LNCAP (cell line): ENCODE measurements at regions not wholly inside any gene's neighbourhood (a gene's known extent, or its start where the extent isn't known, plus 50 kb on each side); places are given as distances from the start of the nearest gene placed in this dataset.

ENCODE experiments used
- TF ChIP-seq, protein P1 (sequence below): fragments of 450-650 bp; IDR thresholded peaks from 2 replicates; pipeline ENCODE4 v1.5.1; 2017; ENCODE audit warnings: mild to moderate bottlenecking

DNA sequence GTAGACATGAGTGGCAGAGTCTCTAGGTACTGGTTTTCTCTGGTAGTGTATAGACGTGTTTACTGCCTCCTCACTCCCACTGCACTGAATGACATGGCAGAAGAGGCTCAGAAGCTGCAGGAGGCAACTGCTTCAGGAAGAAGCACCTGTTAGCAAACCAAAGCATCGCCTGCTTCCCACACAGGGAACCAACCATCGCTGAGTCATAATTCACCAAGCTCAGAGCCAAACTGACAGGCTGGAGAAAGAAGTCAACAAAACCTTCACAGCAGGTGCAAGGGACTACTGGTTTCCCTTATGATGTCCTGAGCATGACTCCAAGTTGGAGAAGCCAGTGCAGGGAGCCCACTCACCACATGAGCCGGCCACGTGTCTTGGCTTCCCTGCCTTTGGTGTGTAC, 69.8 kb downstream of the KCTD12 start:
- TF ChIP-seq, protein P1, sequence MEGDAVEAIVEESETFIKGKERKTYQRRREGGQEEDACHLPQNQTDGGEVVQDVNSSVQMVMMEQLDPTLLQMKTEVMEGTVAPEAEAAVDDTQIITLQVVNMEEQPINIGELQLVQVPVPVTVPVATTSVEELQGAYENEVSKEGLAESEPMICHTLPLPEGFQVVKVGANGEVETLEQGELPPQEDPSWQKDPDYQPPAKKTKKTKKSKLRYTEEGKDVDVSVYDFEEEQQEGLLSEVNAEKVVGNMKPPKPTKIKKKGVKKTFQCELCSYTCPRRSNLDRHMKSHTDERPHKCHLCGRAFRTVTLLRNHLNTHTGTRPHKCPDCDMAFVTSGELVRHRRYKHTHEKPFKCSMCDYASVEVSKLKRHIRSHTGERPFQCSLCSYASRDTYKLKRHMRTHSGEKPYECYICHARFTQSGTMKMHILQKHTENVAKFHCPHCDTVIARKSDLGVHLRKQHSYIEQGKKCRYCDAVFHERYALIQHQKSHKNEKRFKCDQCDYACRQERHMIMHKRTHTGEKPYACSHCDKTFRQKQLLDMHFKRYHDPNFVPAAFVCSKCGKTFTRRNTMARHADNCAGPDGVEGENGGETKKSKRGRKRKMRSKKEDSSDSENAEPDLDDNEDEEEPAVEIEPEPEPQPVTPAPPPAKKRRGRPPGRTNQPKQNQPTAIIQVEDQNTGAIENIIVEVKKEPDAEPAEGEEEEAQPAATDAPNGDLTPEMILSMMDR: no peak

DNA sequence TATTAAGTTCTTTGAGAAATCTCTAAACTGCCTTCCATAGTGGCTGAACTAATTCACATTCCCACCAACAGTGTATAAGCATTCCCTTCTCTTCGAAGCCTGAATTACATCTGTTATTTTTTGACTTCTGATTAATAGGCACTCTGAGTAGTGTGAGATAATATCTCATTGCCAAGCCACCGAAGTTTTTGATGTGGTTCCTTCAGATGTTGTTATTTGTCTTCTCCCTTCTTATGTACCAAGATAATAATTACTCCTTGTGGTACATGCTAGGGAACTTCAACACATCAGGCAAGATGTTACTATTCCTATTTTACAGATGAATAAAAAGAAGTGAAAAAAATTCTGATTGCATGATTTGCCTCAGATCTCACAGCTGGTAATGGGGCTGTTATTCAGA, 70.9 kb downstream of the KCTD12 start:
- TF ChIP-seq, protein P1: no peak

DNA sequence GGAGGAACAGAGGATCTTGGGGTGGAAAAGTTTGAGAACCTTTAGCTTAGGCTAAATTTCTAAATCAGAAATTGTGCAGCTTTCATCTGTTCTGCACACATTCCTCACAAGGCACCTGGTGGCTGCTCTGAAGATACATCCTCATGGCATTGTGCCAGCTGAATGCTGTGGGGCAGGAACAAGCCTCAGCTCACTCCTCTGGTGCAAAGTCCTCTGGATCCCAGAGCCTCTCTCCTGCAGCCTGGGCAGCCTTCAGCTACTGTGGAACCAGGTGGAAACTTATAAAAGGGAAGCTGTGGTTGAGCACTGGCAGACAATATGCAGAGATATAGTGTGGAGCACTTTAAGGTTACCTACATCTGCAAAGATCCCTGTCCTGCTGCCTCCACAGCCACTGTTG, 72.3 kb downstream of the KCTD12 start:
- TF ChIP-seq, protein P1: no peak

DNA sequence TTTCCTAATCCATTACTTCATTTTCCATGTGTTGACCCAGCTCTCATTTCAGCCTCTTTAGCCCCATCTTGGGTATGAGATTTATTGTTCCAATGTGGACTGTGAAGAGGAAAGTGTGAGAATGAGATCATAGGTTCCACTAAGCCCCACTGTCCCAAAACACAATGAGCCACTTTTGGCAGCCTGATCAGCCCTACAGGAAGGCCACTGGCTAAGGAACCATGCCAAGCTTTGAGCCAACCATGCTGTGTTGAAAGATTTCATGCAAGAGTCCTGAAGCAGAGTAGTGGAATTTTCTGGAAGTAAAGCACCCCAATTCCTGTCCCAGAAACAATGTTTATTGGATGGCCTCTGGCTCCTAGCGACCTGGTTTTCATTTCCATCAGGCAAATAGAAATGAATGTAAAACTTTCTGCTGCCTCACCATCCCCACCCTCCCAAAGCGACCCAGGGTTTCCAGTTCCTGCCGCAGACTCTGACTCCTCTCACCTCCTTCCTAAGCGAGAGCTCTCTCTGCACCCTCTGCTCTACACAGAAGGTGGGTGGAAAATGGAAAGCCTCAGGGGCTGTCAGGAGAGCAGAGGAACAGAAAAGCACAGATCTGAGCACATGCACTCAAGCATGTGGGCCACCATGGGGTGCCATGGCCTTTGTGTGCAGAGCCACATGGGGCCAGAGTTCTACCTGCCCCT, 73.1 kb downstream of the KCTD12 start:
- TF ChIP-seq, protein P1: no peak

DNA sequence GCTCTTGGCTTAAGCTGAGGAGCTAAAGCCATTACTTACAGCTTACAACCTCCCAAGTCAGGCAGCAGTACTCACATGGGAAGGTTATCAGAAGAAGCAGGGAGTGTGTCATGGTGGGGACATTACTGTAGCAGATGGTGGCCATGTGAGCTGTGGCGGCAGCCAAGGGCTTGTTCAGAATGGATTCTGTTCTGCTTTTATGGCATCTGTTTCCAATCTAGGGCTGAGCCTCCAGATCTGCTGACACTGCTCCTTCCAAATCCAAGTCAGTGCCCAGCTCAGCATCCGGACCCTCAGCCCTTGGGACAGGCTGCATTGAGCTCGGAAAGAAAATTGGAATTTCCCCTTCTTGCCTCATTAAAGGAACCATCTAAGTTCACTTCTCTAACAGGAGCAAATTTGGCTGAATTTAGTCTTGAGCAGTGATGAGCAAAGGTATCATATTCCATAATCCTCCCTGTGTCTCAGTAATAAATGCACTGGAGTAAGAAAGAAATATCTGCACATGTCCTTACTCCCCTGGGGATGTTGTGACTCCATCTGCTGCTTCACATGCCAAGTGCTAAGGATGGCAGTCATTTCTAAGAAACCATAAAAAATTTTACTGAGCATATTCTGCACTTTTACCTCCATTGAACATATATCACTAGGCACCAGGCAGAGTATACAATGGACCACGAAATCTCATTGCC, 73.9 kb downstream of the KCTD12 start:
- TF ChIP-seq, protein P1: no peak

DNA sequence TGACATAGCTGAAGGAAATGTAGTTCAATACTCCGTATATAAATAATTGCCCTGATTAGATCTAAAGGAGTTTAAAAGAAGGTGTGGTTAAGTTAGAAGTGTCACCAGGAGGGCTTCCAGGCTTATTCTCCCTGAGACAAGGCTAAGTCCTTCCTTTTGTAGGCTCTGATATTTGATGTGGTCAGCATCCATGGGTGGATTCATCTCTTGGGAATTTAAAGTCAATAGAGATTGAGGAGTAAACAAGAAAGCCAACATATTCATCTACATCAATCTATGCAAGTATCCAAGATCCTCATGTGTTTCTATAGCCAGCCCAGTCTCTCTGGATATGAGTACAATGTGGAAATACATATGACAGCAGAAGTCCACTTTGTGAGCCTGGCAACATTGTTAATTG, 76.8 kb downstream of the KCTD12 start:
- TF ChIP-seq, protein P1: no peak

DNA sequence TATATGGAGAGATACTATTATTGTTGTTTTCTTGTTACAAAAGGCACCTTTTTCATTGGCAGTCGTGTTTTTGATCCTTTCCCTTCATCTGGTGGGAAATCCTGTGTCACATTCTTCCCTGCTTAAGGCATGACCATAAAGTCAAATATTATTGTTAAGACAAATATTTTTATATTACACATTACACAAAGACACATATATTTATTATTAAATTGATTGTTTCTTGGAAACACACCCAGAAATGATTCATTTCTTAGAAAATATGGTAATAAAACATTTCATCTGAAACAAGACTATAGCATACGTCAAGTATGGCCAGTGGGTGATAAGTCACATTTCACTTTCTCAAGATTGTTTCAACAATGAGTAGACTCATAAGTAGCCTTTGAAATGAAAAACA, 77.3 kb downstream of the KCTD12 start:
- TF ChIP-seq, protein P1: no peak
